ENCODE measurements at regions not wholly inside any gene's neighbourhood (a gene's known extent, or its start where the extent isn't known, plus 50 kb on each side); places are given as distances from the start of the nearest gene placed in this dataset.

- Histone ChIP-seq H3K27me3 (ENCODE audit: control insufficient read depth in 2 of 2, insufficient read depth in 2 of 2, low read length in 2 of 2) (no peaks in the 10 kb centered on the region), H3K36me3 (ENCODE audit: control insufficient read depth in 2 of 2, extremely low read depth in 1 of 2, insufficient read depth in 2 of 2, low read length in 2 of 2) (no peaks in the 10 kb centered on the region), H3K4me1 (ENCODE audit: control insufficient read depth, extremely low read depth, insufficient read depth, low read length) (peaks cover 16% of the 10 kb centered on the region), H3K79me2 (ENCODE audit: control insufficient read depth, insufficient read depth, low read length) (no peaks in the 10 kb centered on the region), H3K9me3 (replicated peaks; ENCODE audit: control insufficient read depth, insufficient read depth, low read length) (no peaks in the 10 kb centered on the region), H4K20me1 (replicated peaks; ENCODE audit: control insufficient read depth, extremely low read depth, insufficient read depth, low read length) (no peaks in the 10 kb centered on the region), H3K9me1 (replicated peaks; ENCODE audit: control insufficient read depth, extremely low read depth, insufficient read depth, low read length) (no peaks in the 10 kb centered on the region), H3K9ac (replicated peaks; ENCODE audit: extremely low read depth, insufficient read depth, low read length) (no peak overlapping the region), H2AFZ (ENCODE audit: low read depth, low read length) (no peak overlapping the region), H3K27ac (ENCODE audit: insufficient read depth, low read depth, low read length) (no peak overlapping the region), H3K4me2 (ENCODE audit: insufficient read depth, low read length) (no peak overlapping the region), H3K4me3 (replicated peaks in 1 of 3; ENCODE audit: insufficient read depth in 1 of 3, low read depth in 1 of 3, low read length in 3 of 3) (no peak overlapping the region)
- intact Hi-C loops (cut with micrococcal nuclease) = loop anchor here (10.0 kb wide), 1 partner anchor 796 kb away; no protein-coding TSS in a partner anchor
- FAIRE-seq = no peak
- dilution Hi-C loops (cut with MboI; ENCODE audit: extremely low pct_ligation_motif_present, low sequenced_read_pairs) = no loop called here
- no peak for DNase-seq (ENCODE audit: low read depth, low spot score)
- ChIA-PET POLR2A (no interaction called here), CTCF (interaction anchor here (0.7 to 0.9 kb wide), 2 partner anchors 14 to 203 kb away, joined by 3 to 4 read pairs; no protein-coding TSS in a partner anchor)
- TF ChIP-seq CTCF (IDR thresholded peaks at IDR 0.05; ENCODE audit: extremely low read depth in 1 of 2, insufficient read depth in 1 of 2, low read depth in 1 of 2, low read length in 2 of 2) = no peak
- TF ChIP-seq FOS (IDR thresholded peaks at IDR 0.05; ENCODE audit: borderline replicate concordance, insufficient read depth, low read length) = no peak
- TF ChIP-seq POLR2AphosphoS5 (IDR thresholded peaks at IDR 0.05; ENCODE audit: insufficient read depth, low read depth, low read length) = no peak
- no peak for TF ChIP-seq POLR2A (IDR thresholded peaks at IDR 0.05; ENCODE audit: low read depth, low read length)
- no peak for TF ChIP-seq MYC (IDR thresholded peaks at IDR 0.05; ENCODE audit: low read depth, low read length)
- TF ChIP-seq MAX (IDR thresholded peaks at IDR 0.05; ENCODE audit: insufficient read depth, insufficient read length) = no peak
- TF ChIP-seq JUN (IDR thresholded peaks at IDR 0.05; ENCODE audit: borderline replicate concordance, insufficient read depth, insufficient read length, low read depth) = no peak
- no TSS peak for BruUV-seq (replicated peaks)
Measured at GRCh38 chr13:34358811-34359513, 541.0 kb downstream of the RFC3 start.
